ENCODE measurements at regions not wholly inside any gene's neighbourhood (a gene's known extent, or its start where the extent isn't known, plus 50 kb on each side); places are given as distances from the start of the nearest gene placed in this dataset.
"Not testable (repeated sequence)": the region's sequence is repeated elsewhere in the genome, so short reads cannot be mapped to it uniquely, and the experiment has no call there.

GRCh38 chr4:165782623-165783022 lies 90.4 kb upstream of the TLL1 start:
- no peak for DNase-seq

- no peak for DNase-seq
These were observed 89.4 kb upstream of the TLL1 start for GRCh38 chr4:165783626-165784025.

- no peak for DNase-seq
These were observed 88.4 kb upstream of the TLL1 start for GRCh38 chr4:165784672-165785071.

GRCh38 chr4:165785337-165785736 lies 87.7 kb upstream of the TLL1 start:
- no peak for DNase-seq

- DNase-seq = no peak
These were observed 85.3 kb upstream of the TLL1 start for GRCh38 chr4:165787516-165788274.

- no peak for DNase-seq
These were observed 84.2 kb upstream of the TLL1 start for GRCh38 chr4:165788686-165789463.

- DNase-seq = no peak
These were observed 79.8 kb upstream of the TLL1 start for GRCh38 chr4:165793236-165793635.

- no peak for DNase-seq
These were observed 78.2 kb upstream of the TLL1 start for GRCh38 chr4:165794834-165795233.

GRCh38 chr4:165799384-165799815 lies 73.6 kb upstream of the TLL1 start:
- no peak for DNase-seq

- DNase-seq = no peak
These were observed 70.6 kb upstream of the TLL1 start for GRCh38 chr4:165802452-165802851.

- no peak for DNase-seq
These were observed 70.0 kb upstream of the TLL1 start for GRCh38 chr4:165803005-165803404.

- no peak for DNase-seq
These were observed 67.6 kb upstream of the TLL1 start for GRCh38 chr4:165805406-165805805.

- DNase-seq = no peak
These were observed 66.4 kb upstream of the TLL1 start for GRCh38 chr4:165806613-165807012.

GRCh38 chr4:165810726-165811125 lies 62.3 kb upstream of the TLL1 start:
- DNase-seq = no peak

- no peak for DNase-seq
These were observed 59.4 kb upstream of the TLL1 start for GRCh38 chr4:165813606-165814005.

- no peak for DNase-seq
These were observed 58.6 kb upstream of the TLL1 start for GRCh38 chr4:165814256-165815020.

- not testable (repeated sequence) for DNase-seq
These were observed 53.9 kb upstream of the TLL1 start for GRCh38 chr4:165819126-165819525.

Measured in NCI-H1930 (cell line).